Omental fat pad (tissue), 3 donors: ENCODE measurements at regions not wholly inside any gene's neighbourhood (a gene's known extent, or its start where the extent isn't known, plus 50 kb on each side); places are given as distances from the start of the nearest gene placed in this dataset.

Experiments
- ATAC-seq: fragments of 150-250 bp; one replicate; pipeline ENCODE4 v1.9.1; 2016; ENCODE audit warnings: mild to moderate bottlenecking, moderate library complexity; ENCODE audit not compliant: low FRiP score
- DNase-seq: peaks from one replicate; pipeline ENCODE4 v3.0.0-alpha.2; 2019; ENCODE audit warnings: low spot score
- CTCF ChIP-seq, 3 donors: fragments of 450-650 bp; IDR thresholded peaks; one replicate each; pipeline ENCODE4 v1.5.1; 2016 to 2017; ENCODE audit warnings: antibody characterized with exemption in 3 of 3, mild to moderate bottlenecking in 3 of 3, moderate library complexity in 2 of 3

GRCh38 chr1:101153692-101154091 lies 83.1 kb upstream of the S1PR1 start:
- TF ChIP-seq CTCF (IDR thresholded peaks at IDR 0.05), result no peak
- no peak for ATAC-seq
- DNase-seq, result no peak

- DNase-seq, result no peak
- no peak for ATAC-seq
- TF ChIP-seq CTCF (IDR thresholded peaks at IDR 0.05), result no peak
These were observed 84.2 kb upstream of the S1PR1 start for GRCh38 chr1:101152633-101153032.

GRCh38 chr1:101151286-101151685 lies 85.5 kb upstream of the S1PR1 start:
- TF ChIP-seq CTCF (IDR thresholded peaks at IDR 0.05), result no peak
- no peak for DNase-seq
- no peak for ATAC-seq

- DNase-seq, result no peak
- no peak for TF ChIP-seq CTCF (IDR thresholded peaks at IDR 0.05)
- ATAC-seq, result no peak
These were observed 86.1 kb upstream of the S1PR1 start for GRCh38 chr1:101150670-101151069.

- DNase-seq (no peak), ATAC-seq (no peak)
- TF ChIP-seq CTCF (IDR thresholded peaks at IDR 0.05), result no peak
These were observed 86.6 kb upstream of the S1PR1 start for GRCh38 chr1:101150266-101150665.

- ATAC-seq (no peak), DNase-seq (no peak)
- TF ChIP-seq CTCF (IDR thresholded peaks at IDR 0.05), result no peak
These were observed 87.8 kb upstream of the S1PR1 start for GRCh38 chr1:101148980-101149379.

GRCh38 chr1:101147381-101147780 lies 89.4 kb upstream of the S1PR1 start:
- no peak for TF ChIP-seq CTCF (IDR thresholded peaks at IDR 0.05)
- no peak for DNase-seq
- no peak for ATAC-seq
